PC-3 (cell line): ENCODE measurements at regions not wholly inside any gene's neighbourhood (a gene's known extent, or its start where the extent isn't known, plus 50 kb on each side); places are given as distances from the start of the nearest gene placed in this dataset.

Experiments used
- EZH2 ChIP-seq: fragments of 300-600 bp; sonication (generic); IDR thresholded peaks from one replicate; pipeline ENCODE4 v1.6.1; 2017; ENCODE audit warnings: antibody characterized with exemption, mild to moderate bottlenecking, low read length; ENCODE audit not compliant: unreplicated experiment
- EZH2phosphoT487 ChIP-seq: fragments of 300-600 bp; sonication (generic); IDR thresholded peaks from 2 replicates; pipeline ENCODE4 v1.6.1; 2018; ENCODE audit warnings: mild to moderate bottlenecking, antibody characterized with exemption, low read length, borderline replicate concordance
- TF ChIP-seq, protein P1 (sequence below): fragments of 300-600 bp; sonication (generic); conservative IDR thresholded peaks from 2 replicates; pipeline ENCODE4 v1.5.1; 2017; ENCODE audit warnings: antibody characterized with exemption, low read depth, mild to moderate bottlenecking, low read length

DNA sequence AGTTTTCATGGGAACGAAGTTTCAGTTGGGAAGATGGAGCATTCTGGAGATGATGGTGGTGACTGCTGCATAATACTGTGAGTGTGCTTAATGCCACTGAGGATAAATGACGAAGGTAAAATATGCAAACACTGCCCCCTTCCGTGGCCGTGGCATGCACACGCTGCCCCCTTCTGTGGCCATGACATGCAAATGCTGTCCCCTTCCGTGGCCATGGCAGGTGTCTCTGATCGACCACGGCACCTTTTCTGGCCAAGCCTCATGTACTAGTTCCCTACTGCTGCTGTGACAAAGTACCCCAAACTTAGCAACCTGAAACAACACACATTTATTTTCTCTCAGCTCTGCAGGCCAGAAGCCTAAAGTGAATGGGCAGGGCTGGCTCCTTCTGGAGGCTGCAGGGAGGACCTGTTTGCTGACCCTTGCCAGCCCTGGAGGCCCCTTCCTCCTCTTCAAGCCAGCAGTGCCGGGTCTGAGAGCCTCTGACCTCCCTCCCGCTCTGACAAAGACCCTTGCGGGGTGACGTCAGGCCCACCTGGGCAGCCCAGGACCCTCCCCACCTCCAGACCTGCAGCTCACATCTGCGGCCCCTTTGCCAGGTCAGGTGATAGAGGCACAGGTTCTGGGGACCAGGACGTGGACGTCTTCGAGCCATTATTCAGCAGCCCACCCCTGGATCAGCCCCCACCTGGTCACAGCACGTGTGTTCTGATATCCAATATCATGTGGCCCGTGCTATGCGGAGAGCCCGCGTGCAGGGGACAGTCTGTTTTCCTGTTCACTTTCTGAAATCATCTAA, 82.0 kb downstream of the MICALL2 start:
- TF ChIP-seq, protein P1, sequence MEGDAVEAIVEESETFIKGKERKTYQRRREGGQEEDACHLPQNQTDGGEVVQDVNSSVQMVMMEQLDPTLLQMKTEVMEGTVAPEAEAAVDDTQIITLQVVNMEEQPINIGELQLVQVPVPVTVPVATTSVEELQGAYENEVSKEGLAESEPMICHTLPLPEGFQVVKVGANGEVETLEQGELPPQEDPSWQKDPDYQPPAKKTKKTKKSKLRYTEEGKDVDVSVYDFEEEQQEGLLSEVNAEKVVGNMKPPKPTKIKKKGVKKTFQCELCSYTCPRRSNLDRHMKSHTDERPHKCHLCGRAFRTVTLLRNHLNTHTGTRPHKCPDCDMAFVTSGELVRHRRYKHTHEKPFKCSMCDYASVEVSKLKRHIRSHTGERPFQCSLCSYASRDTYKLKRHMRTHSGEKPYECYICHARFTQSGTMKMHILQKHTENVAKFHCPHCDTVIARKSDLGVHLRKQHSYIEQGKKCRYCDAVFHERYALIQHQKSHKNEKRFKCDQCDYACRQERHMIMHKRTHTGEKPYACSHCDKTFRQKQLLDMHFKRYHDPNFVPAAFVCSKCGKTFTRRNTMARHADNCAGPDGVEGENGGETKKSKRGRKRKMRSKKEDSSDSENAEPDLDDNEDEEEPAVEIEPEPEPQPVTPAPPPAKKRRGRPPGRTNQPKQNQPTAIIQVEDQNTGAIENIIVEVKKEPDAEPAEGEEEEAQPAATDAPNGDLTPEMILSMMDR, result peak; percentile 29; the same call in 1 of the 2 replicates
- no peak for TF ChIP-seq EZH2
- TF ChIP-seq EZH2phosphoT487, result no peak
